Tibial nerve (tissue), 4 donors: ENCODE measurements at regions not wholly inside any gene's neighbourhood (a gene's known extent, or its start where the extent isn't known, plus 50 kb on each side); places are given as distances from the start of the nearest gene placed in this dataset.

ENCODE experiments used
- CTCF ChIP-seq, 5 experiments: fragments of 200-600 bp in 3 of 5; fragments of 450-650 bp in 2 of 5; sonication (generic) in 3 of 5; IDR thresholded peaks; one replicate each; pipeline ENCODE4 v1.5.1; 2016 to 2019; ENCODE audit warnings: antibody characterized with exemption in 5 of 5, mild to moderate bottlenecking in 3 of 5, moderate library complexity in 2 of 5
- EP300 ChIP-seq, 2 donors: sonication (generic); formaldehyde crosslinking; IDR thresholded peaks; one replicate each; pipeline ENCODE4 v1.6.1; 2017; ENCODE audit warnings: antibody characterized with exemption in 2 of 2, mild to moderate bottlenecking in 1 of 2
- POLR2A ChIP-seq, 2 donors: fragments of 450-650 bp; IDR thresholded peaks; one replicate each; pipeline ENCODE4 v1.6.1; 2017; ENCODE audit warnings: antibody characterized with exemption in 2 of 2, mild to moderate bottlenecking in 2 of 2, moderate library complexity in 2 of 2

- TF ChIP-seq POLR2A (IDR thresholded peaks at IDR 0.05), result no peak
- TF ChIP-seq CTCF (IDR thresholded peaks at IDR 0.05), result no peak
- TF ChIP-seq EP300 (IDR thresholded peaks at IDR 0.05), result no peak
Observed at GRCh38 chr5:155332618-155333017, 319.1 kb downstream of the KIF4B start.
